HG03432 (cell line): ENCODE measurements at regions not wholly inside any gene's neighbourhood (a gene's known extent, or its start where the extent isn't known, plus 50 kb on each side); places are given as distances from the start of the nearest gene placed in this dataset.
"Not testable (repeated sequence)": the region's sequence is repeated elsewhere in the genome, so short reads cannot be mapped to it uniquely, and the experiment has no call there.

Experiments used
- ATAC-seq: cut with Tn5 transposase; IDR thresholded peaks from one replicate; pipeline ENCODE4 v1.9.1; 2021; ENCODE audit warnings: mild to moderate bottlenecking, moderate library complexity; ENCODE audit not compliant: unreplicated experiment

DNA sequence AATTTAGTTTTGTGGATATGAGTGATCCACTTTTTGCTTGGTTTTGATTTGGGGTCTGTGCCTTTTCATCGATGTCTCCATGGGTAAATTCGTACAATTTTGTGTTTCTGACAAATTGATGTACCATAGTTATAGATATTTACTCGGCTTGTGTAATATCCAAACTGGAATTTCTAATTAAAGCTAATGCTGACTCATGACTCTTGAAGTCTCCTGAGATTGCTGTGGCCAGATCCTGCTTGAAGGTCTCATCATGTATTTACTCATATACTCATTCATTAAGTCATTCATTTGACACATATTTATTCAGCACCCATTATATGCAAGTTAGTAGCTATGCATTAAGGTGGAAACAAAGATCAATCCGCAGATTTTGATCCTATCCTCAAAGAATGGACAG, 423.2 kb downstream of the RWDD3 start:
- ATAC-seq, result no peak

DNA sequence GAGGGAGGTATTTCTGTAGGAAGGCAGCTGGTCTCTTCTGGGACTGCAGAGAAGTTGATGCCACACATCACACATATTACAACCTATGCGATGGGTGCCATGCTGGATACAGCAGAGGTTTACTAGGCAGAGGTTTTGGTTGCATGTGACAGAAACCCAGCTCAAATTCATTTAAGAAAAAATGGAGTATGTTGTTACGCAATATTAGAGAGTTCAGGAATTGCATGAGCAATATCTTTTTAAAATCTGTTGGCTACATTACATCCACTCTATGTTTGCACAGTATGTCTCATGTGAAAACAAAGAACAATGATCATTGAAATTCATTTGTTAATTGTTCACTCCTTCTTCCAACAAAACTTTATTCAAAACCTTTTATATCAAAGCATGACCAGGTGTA, 425.2 kb downstream of the RWDD3 start:
- no peak for ATAC-seq

DNA sequence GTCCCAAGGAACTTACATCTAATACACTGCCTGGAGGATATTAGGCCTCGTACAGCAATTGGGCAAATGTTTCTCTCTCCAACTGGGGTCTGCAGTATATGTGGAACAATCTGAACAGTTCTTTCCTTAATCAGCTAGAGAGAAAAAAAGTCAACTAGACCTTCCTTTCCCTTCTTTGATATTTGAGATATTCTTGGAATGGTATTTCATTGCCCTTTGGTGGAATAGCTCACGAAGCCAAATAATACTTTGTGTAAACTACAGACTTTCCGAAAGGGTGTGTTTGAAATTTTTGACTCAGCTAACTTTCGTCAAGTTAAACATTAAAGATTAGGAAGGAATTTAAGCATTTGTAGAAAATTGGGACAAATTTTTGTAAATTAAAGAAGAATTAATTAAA, 425.6 kb downstream of the RWDD3 start:
- no peak for ATAC-seq

DNA sequence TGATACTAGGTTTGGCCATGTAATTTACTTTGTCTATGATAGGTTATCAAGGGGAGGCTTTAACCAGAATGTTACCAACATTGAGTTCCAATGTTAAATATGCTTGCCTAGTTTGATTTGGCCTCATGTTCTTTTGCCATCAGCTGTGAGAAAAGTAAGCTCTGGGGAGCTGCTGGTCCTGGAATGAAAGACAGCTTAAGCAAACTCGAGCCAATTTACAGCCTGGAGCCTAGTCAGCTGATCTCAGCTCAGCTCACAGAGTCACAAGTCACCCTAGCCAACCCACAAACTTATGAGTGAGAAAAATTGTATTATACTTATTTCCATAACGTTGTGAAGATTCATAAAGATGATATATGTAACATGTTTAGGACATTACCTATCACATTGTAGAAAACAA, 426.7 kb downstream of the RWDD3 start:
- ATAC-seq, result no peak

DNA sequence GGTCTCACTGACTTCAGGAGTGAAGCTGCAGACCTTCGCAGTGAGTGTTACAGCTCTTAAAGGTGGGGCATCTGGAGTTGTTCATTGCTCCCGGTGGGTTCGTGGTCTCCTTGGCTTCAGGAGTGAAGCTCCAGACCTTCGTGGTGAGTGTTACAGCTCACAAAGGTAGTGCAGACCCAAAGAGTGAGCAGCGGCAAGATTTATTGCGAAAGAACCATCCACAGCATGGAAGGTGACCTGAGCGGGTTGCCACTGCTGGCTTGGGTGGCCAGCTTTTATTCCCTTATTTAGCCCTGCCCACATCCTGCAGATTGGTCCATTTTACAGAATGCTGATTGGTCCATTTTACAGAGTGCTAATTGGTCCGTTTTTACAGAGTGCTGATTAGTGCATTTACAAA, 429.5 kb downstream of the RWDD3 start:
- not testable (repeated sequence) for ATAC-seq

DNA sequence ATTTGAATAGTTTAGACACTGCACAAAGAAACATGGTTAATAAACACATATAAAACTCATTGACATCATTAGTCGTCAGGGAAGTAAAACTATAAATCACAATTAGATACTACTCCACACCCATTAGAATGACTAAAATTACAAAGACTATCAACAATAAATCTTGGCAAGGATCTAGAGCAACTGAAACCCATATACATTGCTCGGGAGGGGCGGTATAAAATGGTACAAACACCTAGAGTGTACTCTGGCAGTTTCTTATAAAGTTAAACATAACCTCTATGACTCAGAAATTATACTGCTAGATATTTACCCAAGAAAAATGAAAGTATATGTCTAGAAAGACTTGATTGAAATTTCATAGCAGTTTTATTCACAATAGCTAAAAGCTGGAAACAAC, 434.2 kb downstream of the RWDD3 start:
- ATAC-seq, result no peak

DNA sequence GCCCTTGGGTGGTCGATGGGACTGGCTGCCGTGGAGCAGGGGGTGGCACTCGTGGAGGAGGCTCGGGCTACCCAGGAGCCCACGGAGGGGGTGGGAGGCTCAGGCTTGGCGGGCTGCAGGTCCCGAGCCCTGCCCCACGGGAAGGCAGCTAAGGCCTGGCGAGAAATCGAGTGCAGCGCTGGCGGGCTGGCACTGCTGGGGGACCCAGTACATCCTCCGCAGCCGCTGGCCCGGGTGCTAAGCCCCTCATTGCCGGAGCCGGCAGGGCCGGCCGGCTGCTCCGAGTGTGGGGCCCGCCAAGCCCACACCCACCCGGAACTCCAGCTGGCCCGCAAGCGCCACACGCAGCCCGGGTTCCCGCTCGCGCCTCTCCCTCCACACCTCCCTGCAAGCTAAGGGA, 435.6 kb downstream of the RWDD3 start:
- not testable (repeated sequence) for ATAC-seq

DNA sequence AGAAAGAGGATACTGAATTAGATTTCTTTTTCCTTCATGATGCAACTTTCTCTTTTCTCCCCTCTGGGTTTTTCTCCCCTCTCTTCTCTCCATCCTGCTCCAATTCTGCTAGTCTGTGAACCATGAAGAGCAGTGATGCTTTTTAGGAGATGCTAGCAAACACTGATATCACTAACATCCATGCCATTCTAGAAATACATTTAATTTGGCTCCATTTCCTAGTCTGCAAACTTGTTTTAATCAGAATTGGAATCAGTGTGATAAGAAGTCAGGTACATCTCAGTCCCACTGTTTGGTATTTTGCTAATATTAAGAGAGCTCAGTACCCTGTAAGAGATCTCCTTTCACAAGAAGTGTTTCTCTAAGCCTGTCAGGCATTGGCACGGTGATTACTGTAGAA, 437.1 kb downstream of the RWDD3 start:
- no peak for ATAC-seq

DNA sequence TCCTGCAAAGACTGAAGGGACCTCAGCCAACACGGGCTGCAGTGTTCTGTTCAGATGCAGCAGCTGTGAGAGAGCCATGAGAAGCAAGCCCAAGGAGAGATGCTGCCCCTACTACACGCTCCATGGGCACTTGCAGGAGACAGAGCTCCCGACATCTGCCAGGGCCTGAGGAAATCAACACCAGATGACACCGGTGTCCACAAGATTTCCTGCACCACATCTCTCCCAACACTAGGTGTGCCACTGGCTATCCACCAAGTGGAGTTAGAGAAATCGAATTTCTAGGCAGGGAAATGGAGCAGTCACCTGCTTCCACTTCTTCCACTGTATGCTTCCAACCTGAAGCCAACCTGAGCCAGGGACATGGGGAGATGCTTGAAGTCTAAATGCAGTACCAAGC, 445.3 kb downstream of the RWDD3 start:
- no peak for ATAC-seq

DNA sequence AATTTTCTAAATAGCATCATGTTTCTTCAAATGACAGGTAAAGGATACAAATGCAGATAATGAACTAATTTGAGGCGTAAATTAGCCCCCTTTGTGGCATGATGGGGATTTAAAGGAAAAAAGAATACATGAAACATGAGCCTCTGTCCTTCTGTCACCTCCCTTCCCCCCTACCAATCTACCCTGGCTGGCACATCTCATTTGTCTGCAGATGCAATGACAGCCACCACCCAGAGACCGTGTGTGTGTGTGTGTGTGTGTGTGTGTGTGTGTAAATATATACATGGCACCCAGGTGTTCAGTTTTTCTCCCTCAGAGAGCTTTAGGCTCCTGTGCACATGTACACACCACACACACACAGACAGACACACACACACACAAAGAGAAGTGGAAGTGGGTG, 451.1 kb downstream of the RWDD3 start:
- ATAC-seq, result no peak

DNA sequence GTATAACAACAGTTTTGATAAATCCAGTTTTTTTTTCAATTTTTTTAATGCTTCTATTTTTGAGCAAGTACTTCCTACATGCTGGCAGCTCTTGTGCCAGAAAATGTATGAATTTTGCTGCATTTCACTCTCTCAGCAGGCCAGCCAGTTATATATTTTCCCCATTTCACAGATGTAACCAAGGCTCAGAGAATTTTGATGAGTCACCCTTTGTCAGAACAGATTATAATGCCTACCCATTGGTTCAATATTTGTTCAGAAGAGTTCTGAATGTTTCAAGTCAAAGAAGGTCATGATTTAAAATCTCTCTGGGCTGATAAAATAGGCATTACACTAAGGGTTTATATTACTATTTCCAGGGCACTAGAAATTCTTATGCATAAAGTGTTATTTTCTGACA, 452.2 kb downstream of the RWDD3 start:
- ATAC-seq, result no peak

DNA sequence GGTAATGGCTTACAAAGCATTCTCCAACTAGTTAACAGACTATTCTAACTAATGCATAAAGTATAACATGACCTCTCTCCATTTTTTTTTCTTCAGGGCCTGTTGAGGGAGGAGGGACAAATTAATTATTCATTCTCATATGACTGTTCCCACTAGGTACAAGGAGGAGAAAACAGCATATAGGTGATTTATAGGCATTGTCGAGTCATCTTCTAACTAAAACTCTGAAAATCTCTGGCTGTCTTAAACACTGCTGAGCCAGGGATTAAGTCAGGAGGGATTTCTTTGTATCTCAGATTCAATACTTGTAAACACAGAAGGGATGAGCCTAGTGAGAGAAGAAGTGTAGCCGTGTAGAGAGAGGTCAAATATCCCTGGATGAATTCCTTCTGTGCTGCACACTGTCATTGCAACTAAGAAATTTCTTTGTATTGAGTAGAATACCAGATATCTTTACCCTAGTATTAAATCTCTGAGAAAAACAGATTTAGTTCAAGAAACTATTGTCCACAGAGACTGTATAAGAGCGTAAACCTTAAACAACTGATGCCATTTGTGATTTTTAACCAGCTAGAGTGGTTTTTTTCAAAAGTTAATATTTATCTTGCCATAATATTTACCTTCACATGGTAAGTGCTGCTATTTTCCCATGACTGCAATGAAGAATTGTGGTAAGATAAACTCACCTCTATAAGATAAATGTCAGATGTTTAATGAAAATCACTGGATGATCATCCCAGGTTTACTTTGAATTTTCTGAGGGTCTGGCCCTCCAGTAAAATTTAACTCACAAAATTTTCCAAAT, 465.3 kb downstream of the RWDD3 start:
- ATAC-seq, result no peak

DNA sequence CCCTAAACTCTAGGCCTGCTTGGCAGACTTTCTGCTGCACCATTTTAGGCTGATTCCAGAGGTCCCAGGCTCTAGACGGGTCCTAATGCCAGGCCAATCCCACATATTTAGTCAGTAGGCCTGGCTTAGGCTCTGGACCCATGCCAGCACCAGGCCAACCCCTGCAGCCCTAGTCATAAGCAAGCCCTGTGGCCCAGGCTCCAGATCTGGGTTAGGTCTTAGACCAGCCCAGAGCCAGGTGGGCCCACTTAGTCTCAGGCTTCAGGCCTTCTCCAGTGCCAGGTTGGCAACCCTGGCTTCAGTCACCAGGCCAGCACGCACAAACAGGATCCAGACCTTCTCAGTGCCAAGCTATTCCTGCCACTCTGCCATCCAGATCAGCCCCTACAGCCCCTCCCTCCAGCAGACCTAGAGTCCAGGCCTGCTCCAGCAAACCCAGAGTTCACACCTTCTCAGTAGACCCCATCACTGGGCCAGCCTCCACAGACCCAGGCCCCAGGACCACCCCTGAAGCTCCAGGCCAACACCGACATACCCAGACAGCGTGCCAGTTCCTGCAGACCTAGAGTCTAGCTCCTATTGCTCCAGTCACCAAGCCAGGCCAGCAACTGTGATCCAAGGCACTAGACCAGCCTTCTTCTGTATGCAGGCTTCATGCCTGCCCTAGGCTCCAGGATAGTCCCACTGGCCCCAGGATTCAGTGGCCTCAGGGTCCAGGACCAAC, 467.6 kb downstream of the RWDD3 start:
- ATAC-seq, result no peak

DNA sequence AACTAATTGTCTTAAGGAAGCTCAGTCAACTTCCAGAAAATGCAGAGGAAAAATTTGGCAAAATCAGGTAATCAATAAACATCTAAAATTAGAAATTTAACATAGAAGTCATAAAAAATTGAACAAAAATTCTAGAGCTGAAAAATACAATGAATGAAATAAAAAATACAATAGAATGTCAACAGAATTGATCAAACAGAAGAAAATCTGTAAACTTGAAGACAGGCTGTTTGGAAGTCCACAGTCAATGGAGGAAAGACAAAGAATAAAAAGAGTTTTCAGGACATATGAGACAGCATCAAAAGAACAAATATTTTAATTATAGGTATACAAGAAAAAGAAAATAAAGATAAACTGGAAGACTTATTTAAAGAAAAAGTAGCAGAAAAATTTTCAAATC, 469.0 kb downstream of the RWDD3 start:
- ATAC-seq, result no peak

DNA sequence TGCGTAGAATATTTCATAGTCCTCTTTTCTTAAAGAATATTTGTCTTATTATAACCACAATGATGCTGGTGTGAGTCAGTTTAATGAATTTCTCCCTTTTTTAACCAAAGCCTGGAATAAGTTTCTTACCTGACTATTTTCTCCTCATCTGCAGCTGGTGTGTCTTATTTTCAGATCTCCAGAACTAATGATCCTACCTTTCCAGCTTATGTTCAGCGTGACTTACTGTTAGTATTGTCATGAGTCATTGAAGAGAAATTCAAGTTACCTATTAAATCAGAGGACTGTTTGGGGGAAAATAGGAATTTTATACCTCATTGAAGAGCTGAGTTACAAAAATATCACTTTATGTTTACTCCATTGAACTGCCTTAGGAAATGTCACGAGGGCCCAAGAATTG, 482.1 kb downstream of the RWDD3 start:
- ATAC-seq, result no peak

DNA sequence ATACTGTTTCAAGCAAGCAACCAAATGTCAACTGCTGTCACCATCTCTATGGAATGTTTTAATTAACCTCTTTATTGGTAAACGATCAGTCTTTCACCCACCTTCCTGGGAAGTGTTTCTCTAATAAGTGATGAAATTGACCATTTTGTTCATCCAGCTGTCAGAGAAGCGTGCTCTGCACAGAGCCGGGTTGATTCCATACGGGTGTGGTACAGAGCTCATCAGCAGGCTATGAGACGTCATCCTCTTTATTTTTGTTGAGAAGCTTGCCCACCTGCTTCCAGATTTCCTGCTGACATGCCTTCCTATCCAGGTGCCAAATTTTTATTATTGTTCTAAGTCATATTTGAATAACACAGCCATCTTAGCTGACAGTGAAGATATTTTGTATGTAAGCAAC, 482.5 kb downstream of the RWDD3 start:
- ATAC-seq, result no peak

DNA sequence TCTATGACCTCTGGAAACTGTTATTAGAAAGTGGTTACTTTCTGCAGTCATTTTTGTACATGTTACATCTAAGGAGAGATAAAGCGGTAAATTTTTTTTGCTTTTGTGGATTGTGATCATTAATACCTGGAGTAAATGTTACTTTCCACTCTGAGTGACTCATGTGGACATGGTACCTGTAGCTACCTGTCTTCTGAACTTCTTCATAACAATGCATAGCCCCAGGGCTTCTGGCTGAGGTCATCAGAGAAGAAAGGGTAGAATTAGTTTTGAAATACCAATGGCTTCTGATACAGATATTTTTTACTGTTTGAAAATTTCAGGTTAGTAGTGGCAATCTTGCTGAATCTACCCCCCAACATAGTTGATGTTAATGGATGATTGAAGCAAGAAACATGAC, 489.3 kb downstream of the RWDD3 start:
- no peak for ATAC-seq

DNA sequence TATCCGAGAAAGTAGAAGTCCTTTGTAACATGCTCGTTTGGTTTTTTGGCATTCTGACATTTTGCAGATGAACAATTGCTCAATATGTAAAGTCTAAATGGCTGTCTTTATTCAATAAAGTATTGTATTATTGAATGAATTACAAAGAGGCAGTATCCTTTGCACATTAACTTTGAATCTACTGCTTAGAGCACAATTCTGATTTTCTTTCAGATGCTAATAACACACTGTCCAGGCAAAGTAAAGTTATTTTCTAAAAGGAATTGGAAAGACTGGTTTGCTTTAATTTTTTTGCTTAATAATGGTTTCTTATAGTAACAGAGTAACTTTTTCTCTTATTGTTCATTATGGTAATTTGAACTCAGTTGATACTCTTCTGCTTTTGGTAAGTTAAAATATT, 494.8 kb downstream of the RWDD3 start:
- no peak for ATAC-seq

DNA sequence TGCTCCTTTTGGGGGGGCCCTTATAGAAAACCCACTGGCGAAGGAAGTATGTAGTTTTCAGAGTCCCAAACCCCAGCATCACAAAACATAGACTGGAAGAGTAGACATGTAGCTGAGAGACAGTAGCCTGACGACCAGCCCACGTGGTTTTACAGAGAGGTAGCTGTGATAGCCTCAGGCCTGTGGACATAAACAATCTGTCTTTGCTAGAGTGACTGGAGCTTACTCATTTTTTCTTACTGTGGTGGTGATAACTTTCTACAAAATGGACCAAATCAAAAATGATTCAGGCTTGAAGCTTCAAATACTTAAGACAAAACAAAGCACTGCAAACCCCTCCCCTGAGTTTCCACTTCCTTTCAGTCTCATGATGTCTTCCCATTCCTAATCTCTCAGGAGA, 497.0 kb downstream of the RWDD3 start:
- ATAC-seq, result no peak

DNA sequence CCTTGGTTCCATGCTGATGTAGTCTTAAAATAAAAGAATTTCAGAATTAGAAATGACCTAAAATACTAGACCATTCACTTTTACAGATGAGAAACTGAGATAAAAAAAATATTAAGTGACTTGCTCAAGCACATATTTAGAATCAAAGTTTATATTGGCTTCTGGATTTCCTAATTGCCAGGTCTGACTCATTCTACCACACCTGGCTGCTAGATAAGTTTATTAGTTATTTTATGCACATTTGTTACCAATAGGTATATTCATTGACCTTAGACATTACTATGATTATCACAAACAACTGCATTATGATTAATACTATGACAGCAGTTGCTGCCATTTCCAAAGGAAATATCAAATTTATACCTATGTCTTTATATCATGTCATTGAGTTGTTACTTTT, 497.5 kb downstream of the RWDD3 start:
- ATAC-seq, result no peak

DNA sequence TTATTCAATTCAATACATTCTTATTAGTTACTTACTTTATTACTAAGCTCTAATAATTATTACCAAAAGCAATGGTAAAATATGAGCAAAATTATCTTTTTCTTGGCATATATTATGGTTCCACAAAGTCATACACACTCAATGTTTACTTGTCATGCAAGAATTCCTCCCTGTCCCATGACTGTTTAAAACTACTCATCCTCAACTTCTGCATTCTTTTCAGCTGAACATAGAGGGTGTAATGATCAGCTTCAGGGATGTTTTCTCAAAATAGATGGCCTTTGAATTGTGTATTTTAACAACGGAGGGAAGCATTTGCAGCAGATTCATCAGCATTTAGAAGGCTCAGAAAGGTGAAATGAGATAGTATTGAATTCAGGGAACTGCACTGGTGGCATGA, 499.0 kb downstream of the RWDD3 start:
- ATAC-seq, result no peak

DNA sequence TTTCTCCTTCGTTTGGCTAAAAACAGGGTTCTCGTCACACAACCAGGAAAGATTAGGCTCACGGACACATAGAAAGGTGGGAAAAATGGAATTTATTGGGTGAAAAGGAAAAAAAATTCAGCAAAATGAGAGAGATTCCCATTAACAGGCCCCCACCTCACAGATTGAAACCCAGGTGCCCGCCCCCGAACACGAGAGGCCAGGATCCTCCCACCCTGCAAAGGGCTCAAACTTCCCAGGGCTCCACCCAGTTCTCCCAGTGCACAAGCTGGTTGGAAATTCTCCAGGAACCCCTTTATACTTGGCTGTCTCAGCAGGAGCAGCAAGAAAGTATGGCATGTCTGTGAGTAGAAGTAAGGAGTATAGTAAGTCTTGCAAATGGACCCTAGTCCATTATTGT, 499.7 kb downstream of the RWDD3 start:
- ATAC-seq, result no peak

DNA sequence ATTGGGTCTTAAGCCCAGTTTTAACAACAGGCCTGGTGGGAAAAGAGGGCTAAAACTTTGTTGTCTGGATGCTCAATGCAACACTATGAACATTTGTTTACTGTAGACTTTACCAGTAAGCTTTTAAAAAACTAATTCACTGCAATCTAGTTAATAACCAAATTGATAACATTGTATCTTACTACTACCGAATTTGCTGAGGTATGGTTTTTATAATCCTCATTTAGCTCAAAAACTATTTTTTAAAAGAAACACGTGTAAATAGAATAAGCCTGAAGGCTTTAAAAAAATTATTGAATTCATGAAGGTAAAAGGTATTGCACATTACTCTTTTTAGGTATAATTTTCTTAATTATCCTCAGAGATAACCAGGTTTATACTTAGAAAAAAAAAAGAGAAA, 500.6 kb downstream of the RWDD3 start:
- no peak for ATAC-seq
